ACHN (cell line): ENCODE measurements at regions not wholly inside any gene's neighbourhood (a gene's known extent, or its start where the extent isn't known, plus 50 kb on each side); places are given as distances from the start of the nearest gene placed in this dataset.

Experiments
- DNase-seq: peaks from one replicate; pipeline ENCODE4 v3.0.0-alpha.2; 2015
- in situ Hi-C: cut with HindIII; loops from 2 replicates; pipeline ENCODE4 v1.10.0; 2017; ENCODE audit warnings: low sequenced_read_pairs, low pct_ligation_motif_present, low pct_unique_long_range_greater_than_20kb

GRCh38 chr7:84666651-84667050 is 472.1 kb upstream of the SEMA3A start:
- no peak for DNase-seq
- in situ Hi-C loops, result no loop called here

GRCh38 chr7:84665339-84665738 is 470.8 kb upstream of the SEMA3A start:
- DNase-seq, result no peak
- in situ Hi-C loops, result no loop called here

GRCh38 chr7:84664626-84665025 is 470.0 kb upstream of the SEMA3A start:
- in situ Hi-C loops, result no loop called here
- no peak for DNase-seq

GRCh38 chr7:84663224-84663623 is 468.6 kb upstream of the SEMA3A start:
- in situ Hi-C loops, result no loop called here
- no peak for DNase-seq

DNA sequence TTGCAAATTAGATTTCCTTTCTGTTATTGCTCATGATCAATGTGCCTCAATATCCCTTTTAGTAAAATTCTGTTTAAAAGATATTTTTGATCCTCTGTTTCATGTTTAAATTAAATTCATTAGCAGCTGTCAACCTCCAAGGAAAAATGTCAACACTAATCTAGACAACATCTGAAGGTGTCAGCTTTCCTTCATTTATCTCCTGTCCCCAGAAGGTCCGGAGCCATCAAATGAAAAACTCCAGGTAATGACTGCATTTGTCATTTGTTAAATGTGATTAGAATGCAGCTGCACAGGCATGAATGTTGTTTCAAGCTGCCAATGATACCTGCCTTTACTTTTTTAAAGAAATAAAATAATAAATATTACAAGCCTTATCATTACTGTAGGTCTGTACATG is 463.7 kb upstream of the SEMA3A start:
- no peak for DNase-seq
- in situ Hi-C loops, result no loop called here

- in situ Hi-C loops, result no loop called here
- DNase-seq, result no peak
These were observed 459.7 kb upstream of the SEMA3A start for GRCh38 chr7:84654273-84654672.

DNA sequence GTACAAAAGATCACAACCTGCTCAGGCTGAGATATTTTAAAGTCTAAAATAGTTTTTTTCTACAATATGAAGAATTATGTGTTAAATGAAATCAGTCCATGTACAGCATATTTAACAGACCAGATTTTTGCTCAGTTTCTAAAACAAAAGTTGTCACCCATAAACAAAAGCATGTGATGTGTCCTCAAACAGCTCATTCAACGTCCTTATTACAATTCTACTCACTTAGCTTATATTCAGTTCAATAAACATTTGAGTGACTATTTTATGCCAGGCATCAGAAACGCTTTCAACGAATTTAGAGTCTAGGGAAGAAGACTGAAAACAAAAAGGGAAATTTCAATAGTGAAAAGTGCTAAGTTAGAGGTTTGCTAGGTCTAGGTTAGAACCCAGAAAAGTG is 457.3 kb upstream of the SEMA3A start:
- DNase-seq, result no peak
- in situ Hi-C loops, result no loop called here

DNA sequence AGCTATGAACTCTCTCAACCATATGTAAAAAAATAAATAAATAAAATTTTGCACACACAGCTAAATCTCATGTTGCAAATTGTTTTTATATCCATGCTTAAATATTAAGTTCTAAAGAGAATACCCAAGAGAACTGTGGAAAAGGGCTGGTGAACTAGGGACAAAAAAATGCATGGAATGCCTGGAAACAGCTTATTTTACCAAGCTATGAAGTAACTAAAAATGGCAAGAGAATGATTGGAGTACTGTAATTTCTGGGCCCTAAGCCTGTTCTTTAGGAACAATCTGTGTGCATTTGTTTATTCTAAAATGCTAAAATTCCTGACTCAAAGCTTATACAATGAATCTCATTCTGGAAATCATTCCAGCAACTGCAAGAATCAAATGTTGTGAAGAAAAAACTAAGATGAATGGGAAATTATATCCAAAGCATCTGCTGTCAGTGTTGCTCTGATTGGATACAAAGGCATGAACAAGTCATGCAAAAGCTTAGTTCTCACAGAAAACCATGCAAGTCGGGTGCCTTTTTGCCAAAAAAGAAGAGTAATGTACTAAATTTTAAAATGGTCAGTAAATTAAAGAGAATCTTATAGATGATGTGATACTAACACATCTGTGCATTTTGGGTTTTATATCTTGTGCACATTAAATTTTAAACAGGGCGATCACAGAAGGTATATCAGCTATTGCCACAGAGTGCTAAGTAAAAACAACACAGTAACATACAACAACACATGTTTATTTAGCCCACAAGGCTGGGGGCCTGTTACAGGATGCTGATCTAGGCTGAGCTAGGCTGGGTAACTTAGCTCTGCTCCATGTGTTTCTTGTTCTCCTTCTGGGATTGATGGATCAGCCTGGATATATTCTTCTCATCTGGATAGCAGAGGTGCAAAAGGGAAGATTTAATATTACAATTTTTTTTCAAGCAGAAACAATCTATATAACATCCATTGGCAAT is 453.5 kb upstream of the SEMA3A start:
- in situ Hi-C loops, result no loop called here
- peak; percentile 72 for DNase-seq

- in situ Hi-C loops, result no loop called here
- no peak for DNase-seq
These were observed 448.0 kb upstream of the SEMA3A start for GRCh38 chr7:84642611-84643010.

- no peak for DNase-seq
- in situ Hi-C loops, result no loop called here
These were observed 446.0 kb upstream of the SEMA3A start for GRCh38 chr7:84640637-84641036.

DNA sequence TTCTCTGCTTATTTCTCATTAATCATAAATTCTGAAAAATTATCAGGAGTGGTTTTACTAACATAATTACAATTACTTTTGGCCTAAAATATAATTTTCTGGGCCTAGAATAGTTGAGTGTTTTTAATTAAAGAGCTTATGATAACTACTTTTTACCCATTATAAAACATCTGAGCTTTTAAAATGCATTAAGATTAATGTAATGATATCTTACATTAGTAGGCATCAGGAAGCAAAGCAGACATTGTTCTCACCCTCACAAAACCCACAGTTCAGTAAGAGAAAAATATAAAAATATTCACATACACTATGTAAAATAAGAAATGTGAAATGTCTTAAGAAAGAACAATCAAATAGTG is 443.7 kb upstream of the SEMA3A start:
- DNase-seq, result no peak
- in situ Hi-C loops, result no loop called here

DNA sequence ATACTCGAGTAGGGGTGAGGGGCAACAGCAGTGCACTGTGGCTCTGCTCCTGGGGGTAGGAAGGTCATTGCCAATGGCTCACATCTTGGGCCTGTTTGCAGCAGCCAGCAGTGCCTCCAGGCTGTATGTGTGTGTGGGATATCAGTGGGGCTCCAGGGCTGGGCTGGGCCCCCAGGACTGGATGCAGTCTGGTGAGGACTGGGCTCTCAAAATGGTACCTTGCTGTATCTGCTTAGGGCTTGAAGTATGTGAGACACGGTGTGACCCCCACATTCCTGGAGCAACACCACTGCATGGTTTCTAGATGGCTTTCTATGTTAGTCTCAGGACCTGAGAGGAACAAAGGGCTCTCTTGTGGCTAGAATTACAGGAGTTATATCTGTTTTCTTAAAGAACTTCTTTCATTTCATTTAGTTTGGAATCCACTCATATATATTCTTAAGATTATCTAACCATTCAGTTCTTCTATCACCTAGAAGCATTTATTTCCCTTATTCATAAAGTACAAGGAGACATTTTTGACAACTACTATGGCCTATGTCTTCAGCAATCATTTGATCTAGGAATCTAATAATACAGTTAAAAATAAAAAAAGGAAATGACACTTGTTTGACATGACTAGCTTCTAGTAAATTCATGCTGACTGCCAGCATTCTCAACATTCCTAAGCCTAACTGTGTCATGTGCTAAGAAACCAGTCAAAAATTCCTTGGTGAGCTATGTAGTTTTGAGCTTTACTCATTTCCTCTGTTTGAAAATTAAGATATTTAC is 443.2 kb upstream of the SEMA3A start:
- in situ Hi-C loops, result no loop called here
- DNase-seq, result peak; percentile 98

DNA sequence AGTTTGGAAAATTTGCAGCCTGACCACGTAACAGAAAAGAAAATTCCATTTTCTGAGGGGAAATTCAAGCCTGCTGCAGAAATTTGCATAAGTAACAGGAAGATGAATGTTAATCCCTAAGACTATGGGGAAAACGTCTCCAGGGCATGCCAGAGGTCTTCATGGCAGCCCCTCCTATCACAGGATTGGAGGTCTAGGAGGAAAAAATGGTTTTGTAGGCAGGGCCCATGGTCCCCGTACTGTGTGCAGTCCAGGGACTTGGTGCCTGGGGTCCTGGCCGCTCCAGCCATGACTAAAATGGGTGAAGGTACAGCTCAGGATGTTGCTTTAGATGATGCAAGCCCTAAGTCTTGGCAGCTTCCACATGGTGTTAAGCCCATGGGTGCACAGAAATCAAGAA is 437.3 kb upstream of the SEMA3A start:
- no peak for DNase-seq
- in situ Hi-C loops, result no loop called here

GRCh38 chr7:84629640-84630318 is 435.2 kb upstream of the SEMA3A start:
- in situ Hi-C loops, result no loop called here
- DNase-seq, result no peak

- in situ Hi-C loops, result no loop called here
- no peak for DNase-seq
These were observed 434.6 kb upstream of the SEMA3A start for GRCh38 chr7:84629216-84629615.

GRCh38 chr7:84627250-84627649 is 432.7 kb upstream of the SEMA3A start:
- in situ Hi-C loops, result no loop called here
- no peak for DNase-seq

DNA sequence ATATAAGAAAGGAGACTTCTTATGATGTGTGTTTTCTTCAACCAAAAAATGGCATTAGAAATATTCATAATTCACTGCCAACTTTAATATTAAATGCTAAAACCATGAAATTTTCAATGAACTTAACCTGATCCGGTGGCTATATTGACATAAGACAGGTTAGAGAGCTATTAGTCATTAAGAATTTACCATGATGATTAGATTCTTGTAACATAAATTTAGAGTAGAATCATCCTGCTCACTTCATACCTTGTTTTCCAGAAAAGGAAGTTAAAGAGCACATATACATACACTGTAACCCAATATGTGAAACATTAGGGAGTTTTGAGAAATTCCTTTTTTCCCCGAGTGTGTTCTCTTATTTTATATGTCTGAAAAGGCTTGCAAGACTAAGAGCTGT is 430.3 kb upstream of the SEMA3A start:
- in situ Hi-C loops, result no loop called here

GRCh38 chr7:84624527-84624926 is 429.9 kb upstream of the SEMA3A start:
- DNase-seq, result no peak
- in situ Hi-C loops, result no loop called here

More for the DNA sequence above, 430.3 kb upstream of the SEMA3A start:
- DNase-seq, result no peak
